CD4-positive, alpha-beta T cell treated with Interleukin-12 subunit alpha and Interleukin-12 subunit beta, for 1 hour (primary cell): ENCODE measurements at regions not wholly inside any gene's neighbourhood (a gene's known extent, or its start where the extent isn't known, plus 50 kb on each side); places are given as distances from the start of the nearest gene placed in this dataset.
"Not testable (repeated sequence)": the region's sequence is repeated elsewhere in the genome, so short reads cannot be mapped to it uniquely, and the experiment has no call there.

Experiments used
- DNase-seq: peaks from one replicate; pipeline ENCODE4 v3.0.0-alpha.2; 2020

DNA sequence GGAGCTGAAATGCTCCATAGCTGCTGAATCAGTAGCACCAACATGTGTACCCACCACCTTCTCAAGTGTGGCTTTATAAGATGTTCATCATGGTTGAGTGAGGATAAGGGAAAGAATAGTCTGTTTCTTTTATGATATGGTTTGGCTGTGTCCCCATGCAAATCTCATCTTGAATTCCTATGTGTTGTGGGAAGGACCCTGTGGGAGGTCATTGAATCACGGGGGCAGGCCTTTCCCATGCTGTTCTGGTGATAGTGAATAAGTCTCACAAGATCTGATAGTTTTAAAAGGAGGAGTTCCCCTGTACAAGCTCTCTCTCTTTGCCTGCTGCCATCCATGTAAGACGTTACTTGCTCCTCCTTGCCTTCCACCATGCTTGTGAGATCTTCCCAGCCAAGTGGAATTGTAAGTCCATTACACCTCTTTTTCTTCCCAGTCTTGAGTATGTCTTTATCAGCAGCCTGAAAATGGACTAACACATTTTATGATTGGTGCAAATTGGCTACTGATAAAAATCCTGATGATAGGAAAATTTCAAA is 799.9 kb downstream of the TNS3 start:
- no peak for DNase-seq

DNA sequence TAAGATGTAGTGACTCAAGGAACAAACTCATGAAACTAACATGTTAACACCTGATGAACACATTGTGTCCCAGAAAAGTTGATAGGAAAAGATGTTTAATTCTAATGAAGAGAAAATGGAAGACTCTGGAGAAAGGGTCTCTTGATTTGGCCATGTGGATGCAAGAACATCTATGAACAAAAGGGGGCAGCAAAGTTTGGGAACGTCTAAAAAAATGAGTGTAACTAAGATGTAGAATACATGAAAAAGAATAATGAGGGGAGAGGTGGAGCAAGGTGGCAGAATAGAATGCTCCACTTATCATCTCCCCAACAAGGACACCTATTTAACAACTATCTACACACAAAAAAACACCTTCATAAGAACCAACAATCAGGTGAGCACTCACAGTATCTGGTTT is 805.1 kb downstream of the TNS3 start:
- DNase-seq = no peak

DNA sequence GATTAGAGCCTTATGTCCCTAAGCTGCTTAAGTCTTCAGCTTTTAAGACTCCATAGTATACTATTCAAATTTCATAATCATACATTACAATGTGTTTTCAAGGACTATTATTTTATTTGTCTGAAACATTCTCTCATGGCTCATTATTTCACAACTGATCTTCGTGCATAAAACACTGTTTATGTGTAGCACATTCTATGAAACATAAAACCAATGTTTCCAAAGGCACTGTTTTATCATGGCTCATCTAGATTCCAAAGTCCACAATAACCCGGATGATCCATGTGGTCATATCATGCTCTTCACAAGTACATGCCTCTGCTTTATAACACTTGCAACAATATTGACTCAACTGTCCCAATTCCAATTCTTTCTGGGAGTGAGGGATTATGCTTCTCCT is 806.1 kb downstream of the TNS3 start:
- DNase-seq = no peak

DNA sequence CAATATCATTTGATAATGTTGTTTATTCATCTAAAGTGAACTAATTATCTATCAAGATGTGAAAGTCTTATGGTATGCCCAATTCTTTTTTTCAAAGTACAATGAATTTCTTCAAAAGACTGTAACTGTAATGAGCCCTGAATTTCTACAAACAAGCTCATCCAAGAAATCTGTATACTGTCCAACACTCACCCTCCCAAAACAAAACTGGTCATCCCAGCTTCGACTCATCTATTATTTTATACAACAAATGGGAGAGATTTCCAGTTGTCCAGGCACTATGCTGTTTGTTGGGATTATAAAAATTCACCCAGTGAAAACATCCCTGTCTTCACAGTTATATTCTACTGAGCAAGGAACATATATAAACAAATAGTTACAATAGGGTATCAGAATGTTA is 806.9 kb downstream of the TNS3 start:
- DNase-seq = no peak

DNA sequence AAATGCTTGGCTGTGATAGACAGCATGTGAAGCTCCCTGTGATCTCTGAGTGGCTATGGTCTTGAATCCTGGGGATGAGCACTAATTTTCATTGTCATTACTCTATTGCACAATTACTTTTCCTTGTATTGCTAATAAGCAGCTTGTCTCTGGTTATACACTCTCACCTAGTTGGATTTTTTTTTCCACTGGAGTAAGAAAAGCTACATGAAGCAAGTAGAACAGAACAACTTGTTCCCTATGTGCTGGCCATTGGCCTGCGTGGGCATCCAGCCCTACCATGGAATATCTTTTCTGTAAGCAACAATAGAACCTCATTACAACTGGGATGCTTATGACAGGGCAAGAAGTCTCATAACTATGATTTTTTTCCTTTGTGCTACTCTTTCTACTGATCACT is 807.4 kb downstream of the TNS3 start:
- no peak for DNase-seq

DNA sequence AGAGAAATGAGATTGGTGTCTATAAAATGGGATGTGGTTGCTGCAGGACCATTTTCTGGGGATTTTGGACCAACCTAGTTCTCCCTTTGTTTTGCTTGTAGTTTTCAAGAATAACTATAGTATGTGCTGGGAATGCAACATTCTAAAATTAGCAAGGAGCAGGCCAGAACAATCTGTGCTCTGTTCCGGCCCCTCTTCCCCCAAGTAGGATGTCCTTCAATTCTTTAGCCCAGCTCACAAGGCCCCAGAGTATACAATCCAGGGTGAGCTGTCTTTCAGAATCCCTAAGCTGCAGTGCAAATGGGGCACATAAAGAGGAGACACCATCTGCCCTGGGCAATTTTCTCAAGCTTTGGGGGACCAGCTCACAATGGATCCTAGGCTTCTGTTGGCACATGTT is 809.1 kb downstream of the TNS3 start:
- no peak for DNase-seq

DNA sequence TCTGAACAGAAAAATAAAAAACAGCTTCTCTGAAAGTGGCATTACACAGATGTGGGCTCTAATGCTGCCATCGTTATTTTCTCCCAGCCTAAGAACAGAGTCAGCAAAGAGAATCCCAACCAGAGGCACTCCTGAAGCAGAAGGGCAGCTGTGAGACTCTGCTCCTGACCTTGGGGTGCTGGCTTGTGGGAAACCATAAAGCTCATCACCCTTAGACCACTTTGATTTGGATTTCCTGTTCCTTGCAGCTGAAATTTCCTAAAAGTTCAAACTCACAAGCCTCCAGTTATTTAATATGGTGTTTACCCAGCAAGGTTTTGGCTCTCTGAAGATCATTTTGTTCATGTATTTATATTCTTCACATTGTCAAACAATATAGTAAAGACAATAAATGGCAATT is 814.8 kb downstream of the TNS3 start:
- no peak for DNase-seq

DNA sequence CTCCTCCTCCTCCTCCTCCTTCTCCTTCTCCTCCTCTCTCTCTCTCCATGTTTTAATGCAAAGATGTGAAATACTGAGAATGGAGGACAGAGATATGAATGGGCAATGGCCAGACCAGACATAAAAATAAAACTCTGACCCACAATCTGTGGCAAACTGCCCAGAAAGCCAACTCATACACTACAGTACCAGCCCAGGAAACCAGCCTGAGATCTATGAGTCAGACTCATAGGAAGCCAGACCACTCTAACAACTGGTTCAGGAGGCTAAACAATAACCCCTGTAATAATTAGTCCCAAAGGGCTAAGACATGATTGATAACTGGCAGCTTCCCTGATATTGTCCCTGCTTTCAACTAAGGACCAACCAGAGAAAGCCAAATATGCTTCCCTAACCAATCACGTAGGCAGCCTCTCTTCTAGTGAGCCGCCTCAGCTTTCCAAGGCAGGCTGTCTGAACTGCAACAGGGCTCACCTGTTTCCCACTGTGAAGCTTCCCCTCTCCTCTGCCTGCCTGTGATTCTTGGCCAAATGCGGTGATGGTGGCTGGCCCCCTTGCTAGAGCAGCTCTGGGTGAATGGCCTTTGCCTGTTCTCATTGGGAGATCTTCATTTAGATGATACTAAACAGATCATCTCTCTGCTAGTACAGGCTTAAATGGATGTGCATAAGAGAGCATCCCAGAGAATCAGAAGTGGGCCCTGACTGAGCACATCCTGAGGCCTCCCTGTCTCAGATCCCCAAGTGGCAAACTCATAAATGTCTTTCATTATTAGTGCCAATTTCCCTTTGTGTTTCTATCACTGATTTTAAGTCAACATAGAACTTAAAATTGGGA is 817.6 kb downstream of the TNS3 start:
- no peak for DNase-seq

DNA sequence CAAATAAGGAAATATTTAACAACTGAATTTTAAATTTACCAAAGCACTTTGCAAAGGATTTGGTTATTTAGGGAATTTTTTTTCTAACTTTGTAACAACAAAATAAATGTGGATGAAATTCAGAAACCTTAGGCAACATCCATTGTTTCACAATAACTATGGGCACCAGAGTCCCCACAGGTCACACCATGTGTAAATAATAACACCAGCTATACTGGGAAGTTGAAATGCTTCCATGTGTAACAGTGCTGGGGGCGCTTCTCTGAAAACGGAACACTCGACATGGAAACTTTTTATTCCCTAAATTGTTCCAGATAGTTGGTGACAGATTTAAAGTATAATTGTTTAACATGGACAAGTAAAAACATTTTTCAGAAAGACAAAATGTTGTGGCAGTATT is 818.6 kb downstream of the TNS3 start:
- no peak for DNase-seq

DNA sequence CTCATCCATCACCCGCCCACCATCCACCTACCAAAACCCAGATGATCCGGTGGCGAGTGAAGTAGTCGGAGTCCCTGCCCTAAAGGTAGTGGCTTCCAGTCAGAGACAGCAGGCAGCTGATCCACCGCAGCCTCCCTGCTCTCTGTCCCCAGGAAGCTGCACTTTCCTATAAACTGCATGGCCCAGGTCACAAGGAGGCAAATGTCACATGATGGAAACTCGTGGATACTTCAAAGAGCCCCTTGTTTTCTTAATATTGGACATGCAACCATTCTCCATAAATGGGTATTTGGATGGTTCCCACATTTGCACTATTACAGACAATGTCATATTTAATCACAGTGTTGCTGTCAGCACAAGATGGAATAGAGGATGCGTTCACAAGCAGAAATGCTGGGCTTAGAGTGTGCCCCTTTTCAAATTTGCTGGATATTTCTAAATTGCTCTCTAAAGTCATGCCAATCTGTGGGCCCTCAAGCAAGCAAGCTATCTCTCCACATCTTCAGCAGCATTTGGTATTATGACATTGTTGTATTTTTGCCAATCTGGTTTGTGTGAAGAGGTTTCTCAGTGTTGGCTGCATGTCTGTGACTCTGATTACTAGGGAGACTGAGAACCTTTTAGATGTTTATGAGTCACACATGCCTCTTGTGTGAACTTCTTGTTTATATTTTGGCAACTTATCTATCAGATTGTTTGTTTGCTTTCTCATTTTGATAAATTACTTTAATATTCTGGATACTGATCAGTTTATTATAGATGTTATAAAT is 822.0 kb downstream of the TNS3 start:
- DNase-seq = no peak

DNA sequence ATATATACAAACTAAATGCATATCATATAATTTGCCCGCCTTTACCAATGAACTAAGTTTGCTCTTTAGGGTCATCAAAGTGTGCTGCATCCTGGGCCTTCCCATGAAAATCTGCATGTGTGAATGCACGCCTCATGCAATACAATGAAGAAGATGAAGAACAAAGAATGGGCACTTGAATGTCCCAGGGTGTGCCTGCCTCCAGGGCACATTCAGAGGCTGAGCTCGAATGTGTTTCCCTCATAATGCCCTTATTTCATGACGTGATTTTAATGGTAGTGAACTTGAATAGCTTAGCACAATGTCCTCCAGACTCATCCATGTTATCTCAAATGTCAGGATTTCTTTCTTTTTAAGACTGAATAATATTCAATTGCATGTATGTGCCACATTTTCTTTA is 824.9 kb downstream of the TNS3 start:
- no peak for DNase-seq

DNA sequence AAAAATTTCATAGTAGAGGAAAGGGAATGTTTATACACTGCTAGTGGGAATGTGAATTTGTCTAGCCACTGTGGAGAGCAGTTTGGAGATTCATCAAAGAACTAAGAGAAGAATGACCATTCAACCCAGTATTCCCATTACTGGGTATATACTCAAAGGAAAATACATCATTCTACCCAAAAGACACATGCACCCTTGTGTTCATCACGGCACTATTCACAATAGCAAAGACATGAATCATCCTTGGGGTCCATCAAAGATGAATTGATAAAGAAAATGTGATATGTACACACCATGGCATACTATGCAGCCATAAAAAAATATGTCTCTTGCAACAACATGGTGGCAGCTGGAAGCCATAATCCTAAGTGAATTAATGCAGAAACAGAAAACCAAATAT is 825.7 kb downstream of the TNS3 start:
- DNase-seq = no peak

DNA sequence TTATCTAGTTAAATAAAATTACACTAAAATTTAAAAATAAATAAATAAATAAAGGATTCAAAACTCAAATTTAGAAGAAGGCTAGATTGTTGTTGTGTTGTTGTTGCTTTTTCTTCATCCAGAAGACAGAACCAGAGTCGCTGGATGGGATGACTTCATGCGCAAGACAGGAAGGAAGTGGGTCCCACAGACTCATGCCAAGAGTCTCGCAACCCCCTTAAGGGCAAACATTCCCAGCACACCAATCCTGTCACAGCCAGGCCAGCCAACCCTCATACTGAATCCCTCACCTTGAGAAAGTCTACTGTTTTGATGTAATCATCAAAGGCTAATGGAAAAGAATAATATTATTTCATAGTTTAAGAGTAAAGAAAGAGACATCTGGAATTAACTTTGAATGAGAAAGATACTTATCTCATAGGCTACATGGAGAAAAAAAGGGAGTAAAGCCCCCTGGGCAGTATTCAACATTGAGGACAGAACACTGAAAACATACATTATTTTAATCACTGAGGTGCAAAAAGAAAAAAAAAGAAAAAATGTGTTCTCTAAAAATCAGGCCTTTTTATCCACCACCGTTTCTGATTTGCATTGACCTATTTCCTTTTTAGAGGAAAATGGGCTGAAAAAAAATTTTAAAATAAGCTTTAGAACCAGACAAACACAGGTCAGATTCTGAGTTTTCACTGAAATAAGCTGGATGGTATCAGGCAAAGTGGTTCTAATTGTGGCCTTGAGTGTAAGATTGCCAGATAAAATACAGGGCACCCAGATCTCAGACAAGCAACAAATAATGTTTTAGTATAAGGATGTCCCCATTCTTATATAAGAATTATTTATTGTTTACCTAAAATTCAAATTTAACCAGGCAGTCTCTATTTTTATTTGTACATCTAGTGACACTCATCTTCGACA is 826.5 kb downstream of the TNS3 start:
- no peak for DNase-seq

DNA sequence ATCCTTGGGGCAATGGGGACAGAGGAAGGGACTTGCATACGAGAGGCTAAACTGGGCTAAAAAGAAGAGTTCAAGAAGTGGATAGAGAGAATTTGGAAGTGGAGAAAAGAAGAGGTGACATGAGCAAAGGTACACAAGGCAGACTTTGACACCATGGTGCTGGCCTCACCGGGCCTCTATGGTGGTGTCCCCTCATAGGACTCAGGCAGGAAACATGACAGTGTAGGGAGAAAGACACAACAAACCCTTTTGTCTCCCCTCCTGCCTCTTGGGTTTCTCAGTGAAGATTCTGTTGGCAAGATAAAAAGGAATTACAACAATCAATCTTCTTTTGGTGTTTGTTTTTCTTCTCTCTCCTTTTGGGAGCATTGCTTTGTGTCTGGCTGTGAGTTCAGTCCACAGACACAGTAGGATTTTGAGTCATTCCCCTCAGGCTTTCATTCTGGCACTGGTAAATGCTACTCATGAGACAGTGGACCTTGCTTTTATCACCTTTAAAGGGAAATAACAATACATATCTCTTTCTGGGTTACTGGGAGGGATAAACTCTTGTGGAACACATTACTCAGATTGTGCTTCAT is 827.7 kb downstream of the TNS3 start:
- no peak for DNase-seq

DNA sequence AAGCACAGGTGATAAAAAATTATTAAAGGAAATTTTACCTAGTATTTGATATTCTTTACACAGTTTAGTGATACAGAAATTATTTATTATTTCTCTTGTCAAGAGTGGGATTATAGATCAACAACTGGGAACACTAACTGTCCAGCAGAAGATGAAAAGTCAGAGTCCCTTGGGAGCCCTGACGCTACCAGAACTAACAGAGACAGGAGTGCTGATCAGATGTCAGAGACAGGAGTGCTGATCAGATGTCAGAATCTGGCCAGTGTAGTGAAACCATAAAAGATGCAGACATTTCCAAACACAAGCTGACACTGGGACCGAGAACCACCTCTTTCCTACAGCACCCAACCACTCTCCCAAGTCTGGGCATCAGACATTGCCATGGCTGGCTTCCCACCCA is 828.2 kb downstream of the TNS3 start:
- no peak for DNase-seq

DNA sequence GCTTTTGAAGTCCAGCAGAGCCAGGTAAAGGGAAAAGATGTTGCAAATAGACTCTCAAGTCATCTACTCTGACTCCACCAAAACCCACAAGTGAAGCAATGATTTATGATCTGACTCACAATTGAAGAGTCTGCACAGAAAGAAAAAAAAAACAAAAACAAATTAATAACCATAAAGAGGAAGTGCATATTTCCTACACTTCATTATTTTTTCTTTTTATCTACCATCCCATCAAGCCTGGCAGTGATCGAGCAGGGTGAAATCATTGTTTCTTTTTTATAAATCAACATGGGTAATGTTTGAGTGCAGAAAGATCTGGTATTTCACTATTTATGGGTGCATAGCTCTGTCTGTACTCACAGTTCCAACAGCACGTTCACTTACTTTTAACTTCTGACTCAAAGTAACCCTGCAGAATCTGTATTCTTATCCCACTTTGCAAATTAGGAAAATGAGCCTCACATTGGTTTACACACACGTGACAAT is 829.0 kb downstream of the TNS3 start:
- DNase-seq = no peak

DNA sequence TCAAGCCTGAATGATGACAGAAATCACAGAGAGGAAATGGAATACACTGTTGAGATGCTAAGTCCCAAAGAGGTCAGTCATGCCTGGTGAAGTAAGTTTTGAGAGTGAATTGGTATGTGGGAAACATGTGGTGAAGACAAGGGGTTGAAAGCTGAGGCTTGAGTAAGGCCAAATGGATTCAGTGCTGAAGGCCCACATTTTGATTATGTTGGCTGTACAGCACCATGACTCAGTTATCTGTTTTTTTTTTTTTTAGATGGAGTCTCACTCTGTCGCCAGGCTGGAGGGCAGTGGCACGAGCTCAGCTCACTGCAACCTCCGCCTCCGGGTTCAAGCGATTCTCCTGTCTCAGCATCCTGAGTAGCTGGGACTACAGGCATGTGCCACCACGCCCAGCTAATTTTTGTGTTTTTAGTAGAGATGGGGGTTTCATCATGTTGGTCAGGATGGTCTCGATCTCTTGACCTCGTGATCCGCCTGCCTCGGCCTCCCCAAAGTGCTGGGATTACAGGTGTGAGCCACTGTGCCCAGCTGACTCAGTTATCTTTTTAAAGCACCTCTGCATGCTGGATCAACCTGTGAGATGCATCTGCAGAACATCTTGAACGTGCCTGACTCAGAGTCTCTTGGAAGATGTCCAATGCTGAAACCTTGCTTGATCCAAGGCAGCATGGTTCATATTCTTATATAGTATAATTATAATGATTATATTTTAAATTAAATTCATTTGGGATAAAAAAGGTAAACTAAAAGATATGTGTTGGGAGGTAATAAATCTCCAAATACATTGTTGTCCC is 829.8 kb downstream of the TNS3 start:
- not testable (repeated sequence) for DNase-seq

DNA sequence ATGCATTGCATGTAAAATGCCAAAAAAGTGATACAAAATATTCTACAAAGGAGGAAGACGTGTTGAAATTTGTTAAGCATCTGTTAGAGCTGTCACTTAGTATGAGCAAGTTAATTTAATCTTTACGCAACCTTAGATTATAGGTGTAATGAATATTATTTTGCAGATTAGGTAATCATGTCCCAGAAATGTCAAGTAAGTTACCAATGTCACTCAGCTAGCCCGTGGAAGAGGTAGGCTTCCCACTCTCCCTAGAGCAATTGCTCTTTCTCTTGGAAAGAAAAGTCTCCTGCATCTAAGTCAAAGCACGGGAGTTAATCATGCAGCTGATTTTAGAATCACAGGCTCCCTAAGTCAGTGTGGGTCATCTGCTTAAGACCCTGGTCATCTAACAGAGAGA is 830.4 kb upstream of the IGFBP3 start:
- no peak for DNase-seq

DNA sequence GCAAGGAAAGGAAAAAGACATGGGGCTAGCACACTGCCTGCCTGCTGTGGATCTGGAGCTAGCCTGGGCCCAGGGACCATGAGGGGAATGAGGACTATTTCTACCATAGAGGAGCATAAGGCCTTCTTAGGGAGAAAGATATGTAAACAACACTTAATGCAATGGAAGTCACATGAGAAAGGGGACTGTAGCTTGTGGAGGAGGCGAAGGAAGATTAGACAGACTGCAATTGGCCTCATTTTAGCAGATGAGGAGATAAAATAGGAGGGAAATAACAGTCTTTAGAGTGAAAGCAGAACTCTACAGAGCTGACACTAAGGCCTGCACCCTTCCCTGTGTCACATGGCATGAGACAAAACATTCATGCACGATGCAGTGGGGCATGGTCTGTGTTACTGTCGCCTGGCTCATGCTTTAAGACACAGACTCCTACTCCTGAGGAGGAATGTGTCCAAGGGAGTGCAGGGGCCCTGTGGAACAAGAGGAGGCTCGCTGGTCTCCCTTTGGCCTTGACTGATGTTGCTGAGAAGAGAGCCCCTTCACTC is 829.3 kb upstream of the IGFBP3 start:
- no peak for DNase-seq

DNA sequence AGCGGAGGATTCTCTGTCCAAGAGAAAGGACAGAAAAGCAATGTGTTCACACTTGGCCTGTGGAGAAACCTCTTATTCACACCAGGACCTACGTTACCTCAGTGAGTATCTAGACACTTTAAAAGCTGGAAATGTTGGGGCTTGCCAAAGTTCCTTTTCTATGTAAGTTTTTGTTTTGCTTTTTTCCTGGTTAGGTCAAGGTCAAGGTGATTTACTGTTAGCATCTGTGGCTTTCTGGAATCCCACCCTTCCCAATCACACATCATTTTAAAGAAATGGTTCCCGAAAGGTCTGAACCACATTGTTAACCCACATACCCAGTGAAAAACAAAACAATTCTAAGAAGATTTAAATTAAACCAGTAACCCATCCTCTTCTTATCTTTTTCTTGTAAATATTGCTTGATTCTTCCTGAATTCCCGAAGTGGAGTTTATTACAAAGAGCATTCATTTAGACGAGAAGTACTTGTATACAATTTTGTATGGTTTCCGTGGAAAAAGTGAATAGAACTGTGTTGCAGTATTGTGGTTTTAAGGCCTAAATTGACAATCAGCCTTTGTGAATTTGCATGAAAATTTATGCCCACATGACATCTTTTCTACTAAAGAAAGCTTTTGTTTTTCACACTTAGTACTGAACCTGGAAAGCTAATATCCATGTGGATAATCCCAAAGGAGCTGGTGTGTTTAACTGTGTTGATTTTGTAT is 827.0 kb upstream of the IGFBP3 start:
- DNase-seq = no peak
